ENCODE measurements at regions not wholly inside any gene's neighbourhood (a gene's known extent, or its start where the extent isn't known, plus 50 kb on each side); places are given as distances from the start of the nearest gene placed in this dataset.

DNA sequence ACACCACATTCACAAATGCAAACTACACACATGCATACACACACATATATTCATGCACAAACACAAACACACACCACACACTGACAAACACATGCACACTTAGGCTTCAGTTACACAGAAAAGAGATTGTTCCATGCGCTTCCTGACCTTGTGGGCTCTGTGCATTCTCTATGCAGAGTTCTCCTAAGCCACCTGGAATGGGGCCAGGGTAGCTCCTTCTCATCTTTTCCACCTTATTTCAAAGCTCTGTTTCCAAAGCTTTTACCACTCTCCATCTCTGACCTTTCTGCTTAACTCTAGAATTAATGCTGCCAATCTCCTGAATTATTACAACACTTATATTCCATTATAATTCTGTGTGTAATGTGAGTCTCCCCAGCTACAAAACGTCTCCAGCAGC, 522.3 kb upstream of the MYT1L start:
- Histone ChIP-seq H3K4me3 (ENCODE audit: low read length) (no peak overlapping the region), H3K9me3 (ENCODE audit: control insufficient read depth in 1 of 2, insufficient read depth in 1 of 2, low read length in 2 of 2) (peaks cover 0 to 14% of the 10 kb centered on the region in 2 experiments), H3K4me1 (ENCODE audit: insufficient read depth, low read length) (no peaks in the 10 kb centered on the region), H3K27me3 (ENCODE audit: control insufficient read depth in 1 of 2, insufficient read depth in 2 of 2, low read length in 2 of 2) (no peaks in the 10 kb centered on the region), H3K36me3 (ENCODE audit: insufficient read depth, low read length) (no peaks in the 10 kb centered on the region), H3K27ac (ENCODE audit: low read depth in 1 of 2, low read length in 2 of 2) (no peak overlapping the region)
- ATAC-seq (ENCODE audit: poor library complexity) (no peak), DNase-seq (no peak)
- Mint-ChIP-seq H3K4me1 (ENCODE audit: low read depth) (no peaks in the 10 kb centered on the region), H3K9me3 (no peaks in the 10 kb centered on the region), H3K36me3 (ENCODE audit: low read depth) (no peaks in the 10 kb centered on the region), H3K4me3 (no peak overlapping the region), H3K27ac (no peak overlapping the region), H3K27me3 (peaks cover 6% of the 10 kb centered on the region)
- ChIA-PET POLR2A (no interaction called here), CTCF (interaction anchor here (0.6 kb wide), 1 partner anchor 210 kb away, joined by 5 read pairs; no protein-coding TSS in a partner anchor)
- intact Hi-C loops (cut with DNase I, micrococcal nuclease): no loop called here
- TF ChIP-seq, protein P1, sequence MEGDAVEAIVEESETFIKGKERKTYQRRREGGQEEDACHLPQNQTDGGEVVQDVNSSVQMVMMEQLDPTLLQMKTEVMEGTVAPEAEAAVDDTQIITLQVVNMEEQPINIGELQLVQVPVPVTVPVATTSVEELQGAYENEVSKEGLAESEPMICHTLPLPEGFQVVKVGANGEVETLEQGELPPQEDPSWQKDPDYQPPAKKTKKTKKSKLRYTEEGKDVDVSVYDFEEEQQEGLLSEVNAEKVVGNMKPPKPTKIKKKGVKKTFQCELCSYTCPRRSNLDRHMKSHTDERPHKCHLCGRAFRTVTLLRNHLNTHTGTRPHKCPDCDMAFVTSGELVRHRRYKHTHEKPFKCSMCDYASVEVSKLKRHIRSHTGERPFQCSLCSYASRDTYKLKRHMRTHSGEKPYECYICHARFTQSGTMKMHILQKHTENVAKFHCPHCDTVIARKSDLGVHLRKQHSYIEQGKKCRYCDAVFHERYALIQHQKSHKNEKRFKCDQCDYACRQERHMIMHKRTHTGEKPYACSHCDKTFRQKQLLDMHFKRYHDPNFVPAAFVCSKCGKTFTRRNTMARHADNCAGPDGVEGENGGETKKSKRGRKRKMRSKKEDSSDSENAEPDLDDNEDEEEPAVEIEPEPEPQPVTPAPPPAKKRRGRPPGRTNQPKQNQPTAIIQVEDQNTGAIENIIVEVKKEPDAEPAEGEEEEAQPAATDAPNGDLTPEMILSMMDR (IDR thresholded peaks at IDR 0.05): no peak

DNA sequence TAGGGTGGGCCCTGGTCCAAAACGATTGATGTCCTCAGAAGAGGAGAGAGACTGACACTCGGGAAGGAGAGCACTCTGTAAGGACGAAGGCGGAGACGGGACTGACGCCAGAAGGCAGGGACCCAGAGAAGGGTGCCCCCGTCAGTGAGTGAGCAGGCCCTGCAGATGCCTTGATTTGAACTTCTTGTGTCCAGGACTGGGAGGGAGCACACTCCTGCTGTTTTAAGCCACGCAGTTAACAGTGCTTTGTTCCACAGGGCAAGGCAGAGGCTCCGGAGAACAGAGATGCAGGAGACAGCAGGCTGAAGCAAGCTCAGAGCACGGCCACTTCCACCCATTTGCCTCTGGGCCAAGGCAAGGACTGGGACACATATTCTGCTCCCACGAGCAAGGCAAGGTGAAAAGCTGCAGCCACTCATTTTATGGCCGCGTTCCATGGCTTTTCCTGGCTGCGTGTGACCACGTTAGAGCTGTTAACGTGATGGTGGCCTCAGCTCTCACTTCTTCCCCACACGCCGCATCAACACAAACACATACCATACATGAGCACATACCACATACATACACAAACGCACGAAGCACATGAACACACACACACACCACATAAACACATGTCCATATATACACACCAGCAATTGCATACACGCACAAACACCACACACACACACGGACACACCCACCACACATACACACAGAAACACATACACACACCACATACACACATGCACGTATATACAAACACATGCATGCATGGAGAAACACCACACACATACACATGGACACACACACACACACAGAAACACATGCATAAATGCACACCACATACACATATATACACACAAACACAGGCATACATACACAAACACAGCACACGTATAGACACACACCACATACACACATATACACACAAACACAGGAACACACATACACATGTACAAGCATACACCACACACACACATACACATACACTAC, 521.0 kb upstream of the MYT1L start:
- Histone ChIP-seq H3K36me3 (ENCODE audit: insufficient read depth, low read length) (no peaks in the 10 kb centered on the region), H3K27ac (ENCODE audit: low read depth in 1 of 2, low read length in 2 of 2) (no peak overlapping the region), H3K27me3 (ENCODE audit: control insufficient read depth in 1 of 2, insufficient read depth in 2 of 2, low read length in 2 of 2) (no peaks in the 10 kb centered on the region), H3K4me1 (ENCODE audit: insufficient read depth, low read length) (no peaks in the 10 kb centered on the region), H3K9me3 (ENCODE audit: control insufficient read depth in 1 of 2, insufficient read depth in 1 of 2, low read length in 2 of 2) (peaks cover 0 to 14% of the 10 kb centered on the region in 2 experiments), H3K4me3 (ENCODE audit: low read length) (no peak overlapping the region)
- CTCF ChIA-PET: no interaction called here
- DNase-seq: no peak
- Mint-ChIP-seq H3K27me3 (peaks cover 6% of the 10 kb centered on the region), H3K27ac (no peak overlapping the region), H3K4me1 (ENCODE audit: low read depth) (no peaks in the 10 kb centered on the region), H3K4me3 (no peak overlapping the region), H3K9me3 (no peaks in the 10 kb centered on the region), H3K36me3 (ENCODE audit: low read depth) (no peaks in the 10 kb centered on the region)
- TF ChIP-seq, protein P1 (IDR thresholded peaks at IDR 0.05): no peak
- no peak for ATAC-seq (ENCODE audit: poor library complexity)
- intact Hi-C loops (cut with DNase I, micrococcal nuclease): no loop called here
- POLR2A ChIA-PET: no interaction called here

DNA sequence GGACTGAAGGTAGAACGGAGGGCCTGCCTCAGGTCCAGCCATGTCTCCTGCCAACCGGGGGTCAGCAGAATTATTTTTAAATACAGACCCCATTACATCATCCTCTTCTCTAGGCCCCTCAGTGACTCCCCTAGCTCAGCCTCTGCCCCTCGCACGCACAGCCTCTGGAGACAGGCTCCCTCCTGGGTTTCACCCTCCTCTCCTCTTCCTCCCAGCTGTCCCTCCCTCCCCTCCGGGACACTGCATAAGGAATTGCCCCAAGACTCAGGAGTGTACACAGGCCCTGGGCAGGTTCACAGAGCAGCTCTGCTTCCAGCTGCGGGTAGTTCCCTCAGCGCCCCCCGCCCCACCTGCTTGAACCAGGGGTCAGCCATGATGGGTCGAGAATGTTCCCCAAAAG, 520.2 kb upstream of the MYT1L start:
- no peak overlapping the region for H3K27ac Mint-ChIP-seq
- CTCF ChIA-PET: no interaction called here
- POLR2A ChIA-PET: no interaction called here

More for the DNA sequence above, 520.2 kb upstream of the MYT1L start:
- TF ChIP-seq, protein P1 (IDR thresholded peaks at IDR 0.05): no peak
- H3K4me1 ChIP-seq (ENCODE audit: insufficient read depth, low read length): no peaks in the 10 kb centered on the region
- intact Hi-C loops (cut with DNase I, micrococcal nuclease): no loop called here
- Mint-ChIP-seq H3K4me1 (ENCODE audit: low read depth) (no peaks in the 10 kb centered on the region), H3K4me3 (no peak overlapping the region), H3K36me3 (ENCODE audit: low read depth) (no peaks in the 10 kb centered on the region), H3K9me3 (no peaks in the 10 kb centered on the region), H3K27me3 (peaks cover 6% of the 10 kb centered on the region)
- no peak overlapping the region for H3K4me3 ChIP-seq (ENCODE audit: low read length)
- H3K27ac ChIP-seq (ENCODE audit: low read depth in 1 of 2, low read length in 2 of 2): no peak overlapping the region
- peaks cover 0 to 14% of the 10 kb centered on the region in 2 experiments for H3K9me3 ChIP-seq (ENCODE audit: control insufficient read depth in 1 of 2, insufficient read depth in 1 of 2, low read length in 2 of 2)
- H3K27me3 ChIP-seq (ENCODE audit: control insufficient read depth in 1 of 2, insufficient read depth in 2 of 2, low read length in 2 of 2): no peaks in the 10 kb centered on the region
- ATAC-seq (ENCODE audit: poor library complexity): no peak
- H3K36me3 ChIP-seq (ENCODE audit: insufficient read depth, low read length): no peaks in the 10 kb centered on the region
- no peak for DNase-seq

Measured in CD4-positive, alpha-beta T cell (primary cell).